Ascending aorta (tissue), 2 donors: ENCODE measurements at regions not wholly inside any gene's neighbourhood (a gene's known extent, or its start where the extent isn't known, plus 50 kb on each side); places are given as distances from the start of the nearest gene placed in this dataset.

Experiments
- DNase-seq, 2 donors: peaks; one replicate each; pipeline ENCODE4 v3.0.0-alpha.2; 2019; ENCODE audit warnings: low spot score in 2 of 2
- H3K27ac ChIP-seq, 2 donors: fragments of 200-600 bp; sonication (generic); one replicate each; pipeline ENCODE4 v1.5.1; 2016 to 2017; ENCODE audit warnings: mild to moderate bottlenecking in 1 of 2
- H3K27me3 ChIP-seq: fragments of 200-600 bp; sonication (generic); one replicate; pipeline ENCODE4 v1.5.1; 2017
- H3K36me3 ChIP-seq, 2 donors: fragments of 200-600 bp; sonication (generic); one replicate each; pipeline ENCODE4 v1.5.1; 2016
- H3K4me1 ChIP-seq, 2 donors: fragments of 200-600 bp; sonication (generic); one replicate each; pipeline ENCODE4 v1.5.1; 2016 to 2017; ENCODE audit warnings: mild to moderate bottlenecking in 1 of 2
- H3K4me3 ChIP-seq, 2 donors: fragments of 200-600 bp; sonication (generic); one replicate each; pipeline ENCODE4 v1.5.1; 2016 to 2017; ENCODE audit warnings: mild to moderate bottlenecking in 1 of 2
- H3K9me3 ChIP-seq, 2 donors: fragments of 200-600 bp; sonication (generic); one replicate each; pipeline ENCODE4 v1.5.1; 2016
- CTCF ChIP-seq, 3 experiments: fragments of 200-600 bp in 2 of 3; fragments of 450-650 bp in 1 of 3; sonication (generic) in 2 of 3; IDR thresholded peaks; one replicate each; pipeline ENCODE4 v1.5.1; 2016 to 2019; ENCODE audit warnings: antibody characterized with exemption in 3 of 3, mild to moderate bottlenecking in 1 of 3, moderate library complexity in 1 of 3
- intact Hi-C: fragments of 100-400 bp; cut with DNase I; formaldehyde crosslinking; loops from one replicate; pipeline ENCODE4 v1.15.1; 2023

- Histone ChIP-seq H3K36me3 (no peaks in the 10 kb centered on the region), H3K9me3 (no peaks in the 10 kb centered on the region), H3K27me3 (no peaks in the 10 kb centered on the region), H3K4me3 (no peak overlapping the region), H3K4me1 (no peaks in the 10 kb centered on the region), H3K27ac (no peak overlapping the region)
- intact Hi-C loops: no loop called here
- DNase-seq: no peak
- no peak for TF ChIP-seq CTCF (IDR thresholded peaks at IDR 0.05)
These were observed 243.5 kb downstream of the CBLN4 start for GRCh38 chr20:55761797-55762196.

- H3K9me3 ChIP-seq: no peaks in the 10 kb centered on the region
- no peaks in the 10 kb centered on the region for H3K27me3 ChIP-seq
- H3K4me3 ChIP-seq: no peak overlapping the region
- no peaks in the 10 kb centered on the region for H3K4me1 ChIP-seq
- H3K36me3 ChIP-seq: no peaks in the 10 kb centered on the region
- DNase-seq: no peak
- intact Hi-C loops: no loop called here
- H3K27ac ChIP-seq: no peak overlapping the region
- TF ChIP-seq CTCF (IDR thresholded peaks at IDR 0.05): no peak
These were observed 244.2 kb downstream of the CBLN4 start for GRCh38 chr20:55761100-55761499.

- H3K9me3 ChIP-seq: no peaks in the 10 kb centered on the region
- H3K27ac ChIP-seq: no peak overlapping the region
- no peak for TF ChIP-seq CTCF (IDR thresholded peaks at IDR 0.05)
- no peak overlapping the region for H3K4me3 ChIP-seq
- DNase-seq: no peak
- no peaks in the 10 kb centered on the region for H3K27me3 ChIP-seq
- no peaks in the 10 kb centered on the region for H3K36me3 ChIP-seq
- intact Hi-C loops: no loop called here
- no peaks in the 10 kb centered on the region for H3K4me1 ChIP-seq
These were observed 244.7 kb downstream of the CBLN4 start for GRCh38 chr20:55760586-55760985.

- Histone ChIP-seq H3K27ac (no peak overlapping the region), H3K4me1 (no peaks in the 10 kb centered on the region), H3K27me3 (no peaks in the 10 kb centered on the region), H3K4me3 (no peak overlapping the region), H3K9me3 (no peaks in the 10 kb centered on the region), H3K36me3 (no peaks in the 10 kb centered on the region)
- DNase-seq: no peak
- no peak for TF ChIP-seq CTCF (IDR thresholded peaks at IDR 0.05)
- intact Hi-C loops: no loop called here
These were observed 249.5 kb downstream of the CBLN4 start for GRCh38 chr20:55755861-55756260.

- no peak for DNase-seq
- no peaks in the 10 kb centered on the region for H3K4me1 ChIP-seq
- H3K4me3 ChIP-seq: no peak overlapping the region
- intact Hi-C loops: no loop called here
- no peak overlapping the region for H3K27ac ChIP-seq
- no peaks in the 10 kb centered on the region for H3K9me3 ChIP-seq
- no peaks in the 10 kb centered on the region for H3K27me3 ChIP-seq
- H3K36me3 ChIP-seq: no peaks in the 10 kb centered on the region
- TF ChIP-seq CTCF (IDR thresholded peaks at IDR 0.05): no peak
These were observed 249.9 kb downstream of the CBLN4 start for GRCh38 chr20:55755411-55755810.

GRCh38 chr20:55746723-55747122 is 258.6 kb downstream of the CBLN4 start:
- Histone ChIP-seq H3K36me3 (no peaks in the 10 kb centered on the region), H3K27ac (no peak overlapping the region), H3K4me1 (no peaks in the 10 kb centered on the region), H3K9me3 (no peaks in the 10 kb centered on the region), H3K27me3 (no peaks in the 10 kb centered on the region), H3K4me3 (no peak overlapping the region)
- DNase-seq: no peak
- intact Hi-C loops: no loop called here
- TF ChIP-seq CTCF (IDR thresholded peaks at IDR 0.05): no peak
